ENCODE measurements at regions not wholly inside any gene's neighbourhood (a gene's known extent, or its start where the extent isn't known, plus 50 kb on each side); places are given as distances from the start of the nearest gene placed in this dataset.

- no peak for DNase-seq
- no peaks in the 10 kb centered on the region for H3K9me3 ChIP-seq
- TF ChIP-seq, protein P1, sequence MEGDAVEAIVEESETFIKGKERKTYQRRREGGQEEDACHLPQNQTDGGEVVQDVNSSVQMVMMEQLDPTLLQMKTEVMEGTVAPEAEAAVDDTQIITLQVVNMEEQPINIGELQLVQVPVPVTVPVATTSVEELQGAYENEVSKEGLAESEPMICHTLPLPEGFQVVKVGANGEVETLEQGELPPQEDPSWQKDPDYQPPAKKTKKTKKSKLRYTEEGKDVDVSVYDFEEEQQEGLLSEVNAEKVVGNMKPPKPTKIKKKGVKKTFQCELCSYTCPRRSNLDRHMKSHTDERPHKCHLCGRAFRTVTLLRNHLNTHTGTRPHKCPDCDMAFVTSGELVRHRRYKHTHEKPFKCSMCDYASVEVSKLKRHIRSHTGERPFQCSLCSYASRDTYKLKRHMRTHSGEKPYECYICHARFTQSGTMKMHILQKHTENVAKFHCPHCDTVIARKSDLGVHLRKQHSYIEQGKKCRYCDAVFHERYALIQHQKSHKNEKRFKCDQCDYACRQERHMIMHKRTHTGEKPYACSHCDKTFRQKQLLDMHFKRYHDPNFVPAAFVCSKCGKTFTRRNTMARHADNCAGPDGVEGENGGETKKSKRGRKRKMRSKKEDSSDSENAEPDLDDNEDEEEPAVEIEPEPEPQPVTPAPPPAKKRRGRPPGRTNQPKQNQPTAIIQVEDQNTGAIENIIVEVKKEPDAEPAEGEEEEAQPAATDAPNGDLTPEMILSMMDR (IDR thresholded peaks at IDR 0.05 in 8 of 11, conservative IDR thresholded peaks at IDR 0.05 in 3 of 11), result no peak
- no peak for TF ChIP-seq POLR2AphosphoS5 (IDR thresholded peaks at IDR 0.05)
- TF ChIP-seq POLR2A (IDR thresholded peaks at IDR 0.05), result no peak
- H3K4me1 ChIP-seq, result no peaks in the 10 kb centered on the region
- H3K27me3 ChIP-seq (replicated peaks in 1 of 7), result peaks cover 0 to 20% (median 0%) of the 10 kb centered on the region in 7 donors
- intact Hi-C loops (cut with DNase I; ENCODE audit: low total_unique reads), result no loop called here
- H3K36me3 ChIP-seq, result no peaks in the 10 kb centered on the region
- H3K4me3 ChIP-seq, result no peak overlapping the region
- H3K27ac ChIP-seq, result no peak overlapping the region
- 77 to 91% (median 86%) methylated on average over 7 of the region's 7 CpGs for WGBS, 5 donors
Measured at GRCh38 chr22:48860557-48860956, 967.1 kb downstream of the BRD1 start.

GRCh38 chr22:48858856-48859255, 968.8 kb downstream of the BRD1 start:
- 61 to 94% (median 92%) methylated on average over 2 of the region's 2 CpGs for WGBS, 5 donors
- DNase-seq, result no peak
- no peaks in the 10 kb centered on the region for H3K4me1 ChIP-seq
- intact Hi-C loops (cut with DNase I; ENCODE audit: low total_unique reads), result no loop called here
- H3K27ac ChIP-seq, result no peak overlapping the region
- peaks cover 0 to 7% (median 0%) of the 10 kb centered on the region in 7 donors for H3K27me3 ChIP-seq (replicated peaks in 1 of 7)
- no peaks in the 10 kb centered on the region for H3K9me3 ChIP-seq
- no peaks in the 10 kb centered on the region for H3K36me3 ChIP-seq
- TF ChIP-seq POLR2A (IDR thresholded peaks at IDR 0.05) (no peak), POLR2AphosphoS5 (IDR thresholded peaks at IDR 0.05) (no peak)
- TF ChIP-seq, protein P1 (IDR thresholded peaks at IDR 0.05 in 8 of 11, conservative IDR thresholded peaks at IDR 0.05 in 3 of 11), result no peak
- H3K4me3 ChIP-seq, result no peak overlapping the region

DNA sequence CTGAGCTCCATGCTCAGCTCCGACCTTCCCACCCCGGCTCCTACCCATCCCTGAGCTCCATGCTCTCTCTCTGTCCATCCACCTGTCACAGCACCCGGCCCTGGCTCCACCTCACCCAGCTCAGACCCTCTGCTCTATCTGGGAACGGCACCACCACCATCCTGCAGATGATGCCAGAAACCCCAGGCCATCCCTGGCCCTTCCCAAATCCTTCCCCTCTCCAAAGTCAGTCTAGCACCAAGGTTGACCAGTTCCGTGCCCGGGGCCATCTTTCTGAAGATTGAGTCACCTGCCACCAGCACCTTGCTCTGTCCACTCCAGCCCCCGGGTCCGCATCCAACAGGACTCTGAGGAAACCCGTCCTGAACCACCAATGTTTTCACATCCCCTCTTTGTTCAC, 969.6 kb downstream of the BRD1 start:
- TF ChIP-seq POLR2A (IDR thresholded peaks at IDR 0.05) (no peak), POLR2AphosphoS5 (IDR thresholded peaks at IDR 0.05) (no peak)
- TF ChIP-seq, protein P1 (IDR thresholded peaks at IDR 0.05 in 8 of 11, conservative IDR thresholded peaks at IDR 0.05 in 3 of 11), result no peak
- intact Hi-C loops (cut with DNase I; ENCODE audit: low total_unique reads), result no loop called here
- Histone ChIP-seq H3K27ac (no peak overlapping the region), H3K36me3 (no peaks in the 10 kb centered on the region), H3K4me1 (no peaks in the 10 kb centered on the region), H3K4me3 (no peak overlapping the region), H3K9me3 (no peaks in the 10 kb centered on the region), H3K27me3 (replicated peaks in 1 of 7) (peaks cover 0 to 4% (median 0%) of the 10 kb centered on the region in 7 donors)
- DNase-seq, result no peak
- 65 to 88% (median 70%) methylated on average over 9 of the region's 9 CpGs for WGBS, 5 donors

GRCh38 chr22:48857202-48857805, 970.4 kb downstream of the BRD1 start:
- Histone ChIP-seq H3K27ac (no peak overlapping the region), H3K27me3 (replicated peaks in 1 of 7) (peaks cover 0 to 9% (median 0%) of the 10 kb centered on the region in 7 donors), H3K36me3 (no peaks in the 10 kb centered on the region), H3K4me3 (no peak overlapping the region), H3K9me3 (no peaks in the 10 kb centered on the region), H3K4me1 (no peaks in the 10 kb centered on the region)
- TF ChIP-seq POLR2AphosphoS5 (IDR thresholded peaks at IDR 0.05) (no peak), POLR2A (IDR thresholded peaks at IDR 0.05) (no peak)
- TF ChIP-seq, protein P1 (IDR thresholded peaks at IDR 0.05 in 8 of 11, conservative IDR thresholded peaks at IDR 0.05 in 3 of 11), result no peak
- WGBS, 5 donors, result 83 to 87% (median 84%) methylated on average over 13 of the region's 13 CpGs
- intact Hi-C loops (cut with DNase I; ENCODE audit: low total_unique reads), result no loop called here
- no peak for DNase-seq

Measured in spleen (tissue), 11 donors.